GM13976 (cell line): ENCODE measurements at regions not wholly inside any gene's neighbourhood (a gene's known extent, or its start where the extent isn't known, plus 50 kb on each side); places are given as distances from the start of the nearest gene placed in this dataset.

Source experiments
- DNase-seq: peaks from one replicate; pipeline ENCODE4 v3.0.0; 2012; ENCODE audit warnings: low spot score
- CTCF ChIP-seq: IDR thresholded peaks from 2 replicates; pipeline ENCODE4 v1.5.1; 2012; ENCODE audit warnings: borderline replicate concordance, mild to moderate bottlenecking; ENCODE audit not compliant: insufficient read depth; ENCODE audit errors: extremely low read depth, missing control alignments, control extremely low read depth
- in situ Hi-C: fragments of 300-500 bp; cut with MboI; formaldehyde crosslinking; loops from one replicate; pipeline ENCODE4 v1.12.0; 2022; ENCODE audit warnings: low sequenced_read_pairs, mixed read lengths, inconsistent platforms; ENCODE audit not compliant: unreplicated experiment

GRCh38 chr10:121406823-121407545, 191.3 kb downstream of the FGFR2 start:
- no peak for TF ChIP-seq CTCF
- no peak for DNase-seq
- in situ Hi-C loops, result no loop called here

- TF ChIP-seq CTCF, result no peak
- in situ Hi-C loops, result no loop called here
- no peak for DNase-seq
Observed at GRCh38 chr10:121409466-121410104, 188.7 kb downstream of the FGFR2 start.

- TF ChIP-seq CTCF, result no peak
- in situ Hi-C loops, result no loop called here
- DNase-seq, result no peak
Observed at GRCh38 chr10:121411004-121411403, 187.2 kb downstream of the FGFR2 start.

- in situ Hi-C loops, result no loop called here
- no peak for TF ChIP-seq CTCF
- no peak for DNase-seq
Observed at GRCh38 chr10:121413951-121414350, 184.3 kb downstream of the FGFR2 start.

- no peak for DNase-seq
- TF ChIP-seq CTCF, result no peak
- in situ Hi-C loops, result no loop called here
Observed at GRCh38 chr10:121414366-121415062, 183.7 kb downstream of the FGFR2 start.

GRCh38 chr10:121415063-121415399, 183.2 kb downstream of the FGFR2 start:
- DNase-seq, result no peak
- no peak for TF ChIP-seq CTCF
- in situ Hi-C loops, result no loop called here
